ENCODE measurements at regions not wholly inside any gene's neighbourhood (a gene's known extent, or its start where the extent isn't known, plus 50 kb on each side); places are given as distances from the start of the nearest gene placed in this dataset.

DNA sequence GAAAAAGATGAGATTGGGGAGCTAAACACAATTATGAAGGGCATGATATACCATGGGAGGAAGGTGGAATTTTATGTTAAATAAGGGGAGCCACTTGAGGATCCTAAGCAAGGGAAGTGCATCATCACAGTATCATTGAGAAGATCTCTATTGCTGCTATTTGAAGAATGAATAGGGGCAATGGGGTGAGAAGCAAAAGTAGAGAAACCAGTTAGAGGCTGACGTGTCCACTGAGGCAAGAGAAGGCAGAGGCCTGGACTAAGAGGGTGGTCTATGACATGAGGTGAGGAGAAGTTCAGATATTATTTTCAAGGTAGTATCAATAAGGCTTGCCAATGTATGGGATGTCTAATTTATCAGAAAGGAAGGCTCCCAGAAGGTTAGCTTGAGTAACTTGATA is 111.6 kb downstream of the TENT5A start:
- TF ChIP-seq, protein P1, sequence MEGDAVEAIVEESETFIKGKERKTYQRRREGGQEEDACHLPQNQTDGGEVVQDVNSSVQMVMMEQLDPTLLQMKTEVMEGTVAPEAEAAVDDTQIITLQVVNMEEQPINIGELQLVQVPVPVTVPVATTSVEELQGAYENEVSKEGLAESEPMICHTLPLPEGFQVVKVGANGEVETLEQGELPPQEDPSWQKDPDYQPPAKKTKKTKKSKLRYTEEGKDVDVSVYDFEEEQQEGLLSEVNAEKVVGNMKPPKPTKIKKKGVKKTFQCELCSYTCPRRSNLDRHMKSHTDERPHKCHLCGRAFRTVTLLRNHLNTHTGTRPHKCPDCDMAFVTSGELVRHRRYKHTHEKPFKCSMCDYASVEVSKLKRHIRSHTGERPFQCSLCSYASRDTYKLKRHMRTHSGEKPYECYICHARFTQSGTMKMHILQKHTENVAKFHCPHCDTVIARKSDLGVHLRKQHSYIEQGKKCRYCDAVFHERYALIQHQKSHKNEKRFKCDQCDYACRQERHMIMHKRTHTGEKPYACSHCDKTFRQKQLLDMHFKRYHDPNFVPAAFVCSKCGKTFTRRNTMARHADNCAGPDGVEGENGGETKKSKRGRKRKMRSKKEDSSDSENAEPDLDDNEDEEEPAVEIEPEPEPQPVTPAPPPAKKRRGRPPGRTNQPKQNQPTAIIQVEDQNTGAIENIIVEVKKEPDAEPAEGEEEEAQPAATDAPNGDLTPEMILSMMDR (IDR thresholded peaks at IDR 0.05; ENCODE audit: poor library complexity), result no peak
- TF ChIP-seq EZH2phosphoT487 (IDR thresholded peaks at IDR 0.05; ENCODE audit: low read depth, severe bottlenecking, unreplicated experiment) (no peak), EZH2 (IDR thresholded peaks at IDR 0.05; ENCODE audit: borderline replicate concordance) (no peak)
- H3K9me2 ChIP-seq (replicated peaks; ENCODE audit: insufficient read depth), result no peaks in the 10 kb centered on the region
- no peaks in the 10 kb centered on the region for H3K79me2 ChIP-seq
- H2AFZ ChIP-seq, result no peak overlapping the region
- H3K27me3 ChIP-seq, result no peaks in the 10 kb centered on the region
- no peak overlapping the region for H3K27ac ChIP-seq
- no peak overlapping the region for H3K4me2 ChIP-seq
- no peaks in the 10 kb centered on the region for H3K9me3 ChIP-seq (ENCODE audit: low read depth)
- WGBS (ENCODE audit: low lambda C conversion rate, missing lambda C conversion rate), result 80% methylated on average over 1 of the region's 1 CpG
- no peaks in the 10 kb centered on the region for H3K4me1 ChIP-seq (ENCODE audit: insufficient read depth)
- no peaks in the 10 kb centered on the region for H4K20me1 ChIP-seq (ENCODE audit: insufficient read depth, poor library complexity, severe bottlenecking)
- no peaks in the 10 kb centered on the region for H3K36me3 ChIP-seq (replicated peaks; ENCODE audit: insufficient read depth, low read depth)
- H3K4me3 ChIP-seq, result no peak overlapping the region
- no peak for DNase-seq (ENCODE audit: low spot score)

GRCh38 chr6:81640126-81640525 is 112.4 kb downstream of the TENT5A start:
- no peaks in the 10 kb centered on the region for H3K4me1 ChIP-seq (ENCODE audit: insufficient read depth)
- no peak overlapping the region for H3K4me3 ChIP-seq
- 92% methylated on average over 4 of the region's 4 CpGs for WGBS (ENCODE audit: low lambda C conversion rate, missing lambda C conversion rate)
- DNase-seq (ENCODE audit: low spot score), result no peak
- H3K27ac ChIP-seq, result no peak overlapping the region
- H3K9me2 ChIP-seq (replicated peaks; ENCODE audit: insufficient read depth), result no peaks in the 10 kb centered on the region
- no peaks in the 10 kb centered on the region for H3K36me3 ChIP-seq (replicated peaks; ENCODE audit: insufficient read depth, low read depth)
- no peak overlapping the region for H2AFZ ChIP-seq
- TF ChIP-seq EZH2 (IDR thresholded peaks at IDR 0.05; ENCODE audit: borderline replicate concordance), result no peak
- no peaks in the 10 kb centered on the region for H3K27me3 ChIP-seq
- no peaks in the 10 kb centered on the region for H4K20me1 ChIP-seq (ENCODE audit: insufficient read depth, poor library complexity, severe bottlenecking)
- no peaks in the 10 kb centered on the region for H3K79me2 ChIP-seq
- no peaks in the 10 kb centered on the region for H3K9me3 ChIP-seq (ENCODE audit: low read depth)
- H3K4me2 ChIP-seq, result no peak overlapping the region

DNA sequence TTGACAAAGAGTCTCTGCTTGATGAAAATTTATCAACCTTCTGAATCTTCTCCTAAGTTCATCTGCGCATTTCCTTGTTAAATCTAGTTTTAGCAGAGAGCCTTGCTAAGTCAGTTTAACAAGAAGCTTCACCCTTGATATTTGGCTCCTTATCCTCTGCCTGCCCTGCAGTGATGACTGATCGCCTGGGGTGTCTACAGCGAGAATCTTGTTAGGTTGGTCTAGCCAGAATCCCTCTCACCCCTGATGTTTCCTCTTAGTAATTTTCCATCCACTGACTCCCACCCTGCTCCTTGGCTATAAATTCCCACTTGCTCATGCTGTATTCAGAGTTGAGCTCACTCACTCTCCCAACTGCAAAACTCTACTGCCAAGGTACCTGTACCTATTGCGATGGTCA is 114.1 kb downstream of the TENT5A start:
- Histone ChIP-seq H3K9me3 (ENCODE audit: low read depth) (no peaks in the 10 kb centered on the region), H3K4me2 (no peak overlapping the region), H3K36me3 (replicated peaks; ENCODE audit: insufficient read depth, low read depth) (no peaks in the 10 kb centered on the region), H3K4me1 (ENCODE audit: insufficient read depth) (no peaks in the 10 kb centered on the region), H2AFZ (no peak overlapping the region), H3K27me3 (no peaks in the 10 kb centered on the region), H3K79me2 (no peaks in the 10 kb centered on the region), H3K9me2 (replicated peaks; ENCODE audit: insufficient read depth) (no peaks in the 10 kb centered on the region), H3K4me3 (no peak overlapping the region), H4K20me1 (ENCODE audit: insufficient read depth, poor library complexity, severe bottlenecking) (no peaks in the 10 kb centered on the region), H3K27ac (no peak overlapping the region)
- 93% methylated on average over 4 of the region's 4 CpGs for WGBS (ENCODE audit: low lambda C conversion rate, missing lambda C conversion rate)
- TF ChIP-seq EZH2phosphoT487 (IDR thresholded peaks at IDR 0.05; ENCODE audit: low read depth, severe bottlenecking, unreplicated experiment) (no peak), EZH2 (IDR thresholded peaks at IDR 0.05; ENCODE audit: borderline replicate concordance) (no peak)
- TF ChIP-seq, protein P1 (IDR thresholded peaks at IDR 0.05; ENCODE audit: poor library complexity), result no peak
- DNase-seq (ENCODE audit: low spot score), result no peak

DNA sequence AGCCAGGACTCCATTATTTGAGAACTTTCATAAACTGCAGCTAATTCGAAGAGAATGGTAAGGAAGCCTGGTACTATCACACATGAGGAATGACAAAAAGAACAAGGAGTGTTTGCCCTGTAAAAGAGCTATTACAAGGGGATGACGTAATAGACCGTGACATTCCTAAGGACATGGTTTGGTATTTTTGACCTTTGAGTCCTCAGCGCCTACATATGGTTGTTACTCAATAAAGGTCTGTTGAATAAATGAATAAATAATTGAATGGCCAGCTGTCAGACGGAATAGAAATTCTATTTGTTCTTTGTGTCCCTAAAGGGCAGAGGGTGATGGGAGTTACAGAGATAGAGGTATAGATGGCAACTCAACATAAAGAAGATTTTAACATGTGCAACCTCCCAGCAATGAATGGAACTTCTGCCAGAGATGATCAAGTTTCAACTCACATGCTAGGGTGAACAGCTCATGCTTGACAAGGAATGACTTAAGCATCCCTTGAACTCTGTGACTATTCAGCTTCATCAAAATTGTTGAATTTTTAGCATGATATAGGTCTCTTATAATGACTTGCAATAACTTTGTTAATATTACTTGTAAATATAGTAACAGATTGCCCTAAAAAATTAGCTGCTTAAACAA is 115.4 kb downstream of the TENT5A start:
- Histone ChIP-seq H3K27ac (no peak overlapping the region), H2AFZ (no peak overlapping the region), H3K4me1 (ENCODE audit: insufficient read depth) (no peaks in the 10 kb centered on the region), H3K36me3 (replicated peaks; ENCODE audit: insufficient read depth, low read depth) (no peaks in the 10 kb centered on the region), H3K9me3 (ENCODE audit: low read depth) (no peaks in the 10 kb centered on the region), H3K4me2 (no peak overlapping the region), H3K4me3 (no peak overlapping the region), H3K9me2 (replicated peaks; ENCODE audit: insufficient read depth) (no peaks in the 10 kb centered on the region), H4K20me1 (ENCODE audit: insufficient read depth, poor library complexity, severe bottlenecking) (no peaks in the 10 kb centered on the region), H3K27me3 (no peaks in the 10 kb centered on the region), H3K79me2 (no peaks in the 10 kb centered on the region)
- 80% methylated on average over 5 of the region's 5 CpGs for WGBS (ENCODE audit: low lambda C conversion rate, missing lambda C conversion rate)
- DNase-seq (ENCODE audit: low spot score), result no peak
- TF ChIP-seq EZH2 (IDR thresholded peaks at IDR 0.05; ENCODE audit: borderline replicate concordance) (no peak), EZH2phosphoT487 (IDR thresholded peaks at IDR 0.05; ENCODE audit: low read depth, severe bottlenecking, unreplicated experiment) (no peak)
- TF ChIP-seq, protein P1 (IDR thresholded peaks at IDR 0.05; ENCODE audit: poor library complexity), result no peak

Data from hepatocyte (in vitro differentiated cells).